Aorta (tissue), 5 donors: ENCODE measurements at regions not wholly inside any gene's neighbourhood (a gene's known extent, or its start where the extent isn't known, plus 50 kb on each side); places are given as distances from the start of the nearest gene placed in this dataset.

Source experiments
- ATAC-seq: fragments of 200-7000 bp; cut with Tn5 transposase; one replicate; pipeline ENCODE4 v1.9.1; 2022; ENCODE audit warnings: moderate library complexity; ENCODE audit not compliant: low FRiP score
- DNase-seq, 2 donors: peaks; one replicate each; pipeline ENCODE4 v3.0.0-alpha.2; 2020
- H3K27ac ChIP-seq, 2 donors: one replicate each; pipeline ENCODE4 v1.5.1; 2013; ENCODE audit warnings: low read length in 2 of 2, mild to moderate bottlenecking in 2 of 2, moderate library complexity in 2 of 2, control low read depth in 1 of 2, inconsistent platforms in 1 of 2, low read depth in 1 of 2
- H3K27me3 ChIP-seq, 2 donors: one replicate each; pipeline ENCODE4 v1.6.1; 2013; ENCODE audit warnings: control low read depth in 1 of 2, low read length in 1 of 2, mild to moderate bottlenecking in 1 of 2, moderate library complexity in 1 of 2; ENCODE audit not compliant: insufficient read depth in 2 of 2, control insufficient read depth in 1 of 2
- H3K36me3 ChIP-seq, 2 donors: one replicate each; pipeline ENCODE4 v1.6.1; 2013; ENCODE audit warnings: control low read depth in 1 of 2, low read length in 1 of 2, mild to moderate bottlenecking in 1 of 2; ENCODE audit not compliant: insufficient read depth in 2 of 2, control insufficient read depth in 1 of 2
- H3K4me1 ChIP-seq, 2 donors: one replicate each; pipeline ENCODE4 v1.6.1; 2013; ENCODE audit warnings: low read length in 2 of 2, control low read depth in 1 of 2, mild to moderate bottlenecking in 1 of 2, moderate library complexity in 1 of 2; ENCODE audit not compliant: insufficient read depth in 2 of 2, control insufficient read depth in 1 of 2
- H3K4me3 ChIP-seq, 2 donors: one replicate each; pipeline ENCODE4 v1.5.1; 2013; ENCODE audit warnings: low read length in 2 of 2, control low read depth in 1 of 2, mild to moderate bottlenecking in 1 of 2
- H3K9me3 ChIP-seq: one replicate; pipeline ENCODE4 v1.6.1; 2013; ENCODE audit warnings: mild to moderate bottlenecking, low read length; ENCODE audit not compliant: control insufficient read depth
- WGBS, 2 donors: extraction: QIAGEN DNeasy Blood & Tissue Kit; methylation state at CpG; one replicate each; pipeline ENCODE4 v1.1.7; 2013; 5-methylcytosine and 5-hydroxymethylcytosine counted together
- intact Hi-C, 2 donors: fragments of 100-400 bp; cut with DNase I; formaldehyde crosslinking; loops; one replicate each; pipeline versions ENCODE4 v1.14.2 to v1.15.0; 2022
- donor health status: healthy with polysubstance abuse.
- donor health status: Bipolar disorder and iron deficiency.
- donor health status: DM: no; HTN: no; CAD: no.
- donor health status: DM: no; HTN: no; CAD: no.
- donor health status: DM: yes; HTN: yes; CAD: no.

- Histone ChIP-seq H3K4me3 (no peak overlapping the region), H3K27me3 (no peaks in the 10 kb centered on the region), H3K36me3 (no peaks in the 10 kb centered on the region), H3K9me3 (no peaks in the 10 kb centered on the region), H3K27ac (no peak overlapping the region), H3K4me1 (no peaks in the 10 kb centered on the region)
- intact Hi-C loops: no loop called here
- no peak for DNase-seq
- ATAC-seq: no peak
These were observed 140.7 kb upstream of the SPAG17 start for GRCh38 chr1:118325550-118326225.

DNA sequence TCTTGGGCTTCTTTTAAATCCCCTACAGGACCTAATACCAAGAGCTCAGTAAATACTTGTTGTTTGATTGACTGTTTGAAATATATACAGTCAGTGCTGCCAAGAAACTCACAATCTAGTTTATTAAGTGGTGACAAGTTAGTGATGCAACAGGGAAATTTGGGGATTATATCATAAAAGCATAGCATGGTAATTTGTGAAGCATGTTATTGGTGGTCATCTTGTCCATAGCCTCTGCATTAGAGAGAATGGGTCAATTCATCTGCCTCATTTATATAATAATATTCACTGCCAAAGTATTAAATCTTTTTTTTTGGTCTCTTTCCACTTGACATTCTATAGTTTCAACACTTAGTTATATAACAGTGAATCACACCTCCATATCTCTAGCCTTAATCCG is 138.2 kb upstream of the SPAG17 start:
- H3K27ac ChIP-seq: no peak overlapping the region
- no peak overlapping the region for H3K4me3 ChIP-seq
- no peaks in the 10 kb centered on the region for H3K4me1 ChIP-seq
- DNase-seq (no peak), ATAC-seq (no peak)
- intact Hi-C loops: no loop called here
- 0% methylated on average over 1 of the region's 1 CpG for WGBS, 2 donors
- H3K9me3 ChIP-seq: no peaks in the 10 kb centered on the region
- H3K27me3 ChIP-seq: no peaks in the 10 kb centered on the region
- no peaks in the 10 kb centered on the region for H3K36me3 ChIP-seq

- Histone ChIP-seq H3K27me3 (no peaks in the 10 kb centered on the region), H3K4me3 (no peak overlapping the region), H3K9me3 (no peaks in the 10 kb centered on the region), H3K4me1 (no peaks in the 10 kb centered on the region), H3K36me3 (no peaks in the 10 kb centered on the region), H3K27ac (no peak overlapping the region)
- WGBS, 2 donors: 39 to 57% methylated on average over 3 of the region's 3 CpGs
- DNase-seq: no peak
- intact Hi-C loops: no loop called here
- no peak for ATAC-seq
These were observed 137.3 kb upstream of the SPAG17 start for GRCh38 chr1:118322331-118322730.

DNA sequence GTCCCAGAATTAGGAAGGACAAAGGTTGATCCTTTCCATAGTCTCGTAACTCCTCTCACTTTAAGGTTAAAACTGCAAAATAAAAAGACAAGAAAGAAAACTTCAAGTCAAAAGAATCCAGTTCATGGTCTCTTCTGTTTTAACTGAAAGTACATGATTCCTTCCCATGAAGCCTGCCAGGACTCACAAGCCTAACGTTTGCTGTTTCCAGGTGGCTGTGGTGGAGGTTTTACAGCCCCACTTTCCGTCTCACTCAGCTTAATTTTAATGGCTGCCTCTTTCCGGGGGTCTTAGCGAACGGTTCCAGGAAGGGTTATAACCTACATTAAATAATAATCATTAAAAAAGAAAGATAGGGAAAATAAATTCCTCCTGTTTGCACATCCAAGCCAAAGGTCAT is 136.8 kb upstream of the SPAG17 start:
- Histone ChIP-seq H3K9me3 (no peaks in the 10 kb centered on the region), H3K4me3 (no peak overlapping the region), H3K36me3 (no peaks in the 10 kb centered on the region), H3K27me3 (no peaks in the 10 kb centered on the region), H3K4me1 (no peaks in the 10 kb centered on the region), H3K27ac (no peak overlapping the region)
- DNase-seq (no peak), ATAC-seq (no peak)
- intact Hi-C loops: no loop called here
- 16 to 37% methylated on average over 6 of the region's 6 CpGs for WGBS, 2 donors

- Histone ChIP-seq H3K4me3 (no peak overlapping the region), H3K27ac (no peak overlapping the region), H3K9me3 (no peaks in the 10 kb centered on the region), H3K4me1 (no peaks in the 10 kb centered on the region), H3K27me3 (no peaks in the 10 kb centered on the region), H3K36me3 (no peaks in the 10 kb centered on the region)
- ATAC-seq (no peak), DNase-seq (no peak)
- 61 to 64% methylated on average over 6 of the region's 6 CpGs for WGBS, 2 donors
- intact Hi-C loops: no loop called here
These were observed 133.0 kb upstream of the SPAG17 start for GRCh38 chr1:118317842-118318614.

DNA sequence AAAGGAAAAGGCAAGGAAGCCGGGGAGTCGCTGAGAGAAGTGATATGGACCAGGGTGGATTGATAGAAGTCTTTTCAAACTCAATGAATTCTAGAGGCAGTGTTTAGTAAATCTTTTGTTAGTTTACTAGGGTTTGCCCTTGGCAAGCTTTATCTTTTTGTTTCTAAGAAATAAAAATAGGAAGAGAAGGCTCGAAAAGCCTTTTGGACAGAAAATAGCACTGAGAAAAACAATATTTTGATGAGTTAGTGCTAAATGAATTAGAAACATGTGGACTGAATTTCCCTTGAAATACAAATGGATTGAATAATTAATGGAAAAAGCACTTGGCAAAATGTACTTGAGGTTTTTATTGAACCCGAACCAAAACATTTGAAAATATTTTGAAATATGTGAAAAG is 121.8 kb upstream of the SPAG17 start:
- Histone ChIP-seq H3K4me1 (no peaks in the 10 kb centered on the region), H3K27ac (no peak overlapping the region), H3K36me3 (no peaks in the 10 kb centered on the region), H3K27me3 (no peaks in the 10 kb centered on the region), H3K4me3 (no peak overlapping the region), H3K9me3 (no peaks in the 10 kb centered on the region)
- WGBS, 2 donors: 52 to 59% methylated on average over 4 of the region's 4 CpGs
- no peak for ATAC-seq
- intact Hi-C loops: no loop called here
- DNase-seq: no peak

GRCh38 chr1:118304722-118305359 is 119.8 kb upstream of the SPAG17 start:
- WGBS, 2 donors: 28% methylated on average over 4 of the region's 4 CpGs

DNA sequence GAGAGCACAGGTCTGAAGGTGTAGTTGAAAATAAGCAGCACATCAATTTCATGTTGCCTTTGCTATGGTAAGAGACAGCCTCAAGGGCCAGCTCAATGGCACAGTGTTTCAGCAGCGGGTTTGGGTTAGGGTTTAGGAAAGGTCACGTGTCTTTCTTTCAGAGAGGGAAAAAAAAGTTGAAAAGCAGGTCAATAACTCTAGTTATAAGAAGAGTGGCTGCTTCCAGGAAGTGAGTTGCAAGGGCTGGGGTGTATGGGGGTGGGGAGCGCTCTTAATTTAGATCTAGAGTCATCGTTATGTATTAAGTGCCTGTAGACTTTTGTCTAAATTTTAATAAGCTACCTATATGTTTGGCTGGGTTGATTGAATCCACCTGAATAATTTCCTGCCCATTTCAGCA is 118.5 kb upstream of the SPAG17 start:
- 42 to 50% methylated on average over 4 of the region's 4 CpGs for WGBS, 2 donors
- no peaks in the 10 kb centered on the region for H3K36me3 ChIP-seq
- H3K4me3 ChIP-seq: no peak overlapping the region
- DNase-seq (no peak), ATAC-seq (no peak)
- H3K9me3 ChIP-seq: no peaks in the 10 kb centered on the region
- intact Hi-C loops: no loop called here
- no peaks in the 10 kb centered on the region for H3K4me1 ChIP-seq
- no peaks in the 10 kb centered on the region for H3K27me3 ChIP-seq
- H3K27ac ChIP-seq: no peak overlapping the region

More at GRCh38 chr1:118304722-118305359, 119.8 kb upstream of the SPAG17 start:
- H3K4me1 ChIP-seq: no peaks in the 10 kb centered on the region
- H3K27me3 ChIP-seq: no peaks in the 10 kb centered on the region
- DNase-seq: no peak
- intact Hi-C loops: no loop called here
- H3K9me3 ChIP-seq: no peaks in the 10 kb centered on the region
- no peaks in the 10 kb centered on the region for H3K36me3 ChIP-seq
- no peak for ATAC-seq
- H3K4me3 ChIP-seq: no peak overlapping the region
- H3K27ac ChIP-seq: no peak overlapping the region

DNA sequence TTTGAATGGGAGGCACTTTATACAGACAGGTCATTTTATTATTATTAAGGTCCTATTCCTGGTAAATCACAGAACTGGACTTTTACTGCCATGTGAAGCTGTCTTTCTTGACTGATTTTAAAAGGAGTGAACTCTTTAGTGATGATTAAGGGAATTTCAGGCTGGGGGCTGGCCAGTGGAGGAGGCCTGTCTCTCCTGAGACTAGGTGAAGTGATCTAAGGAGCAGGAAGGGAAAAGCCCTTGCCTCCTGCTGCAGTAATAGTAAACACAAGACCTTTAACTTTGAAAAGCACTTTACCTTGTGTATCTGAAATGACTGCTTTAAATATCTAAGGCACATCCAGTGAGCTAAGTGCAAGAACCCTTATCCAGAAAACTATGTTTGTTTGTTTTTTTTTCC is 118.0 kb upstream of the SPAG17 start:
- DNase-seq (no peak), ATAC-seq (no peak)
- intact Hi-C loops: no loop called here
- Histone ChIP-seq H3K9me3 (no peaks in the 10 kb centered on the region), H3K4me1 (no peaks in the 10 kb centered on the region), H3K4me3 (no peak overlapping the region), H3K27me3 (no peaks in the 10 kb centered on the region), H3K27ac (no peak overlapping the region), H3K36me3 (no peaks in the 10 kb centered on the region)
